ENCODE measurements at regions not wholly inside any gene's neighbourhood (a gene's known extent, or its start where the extent isn't known, plus 50 kb on each side); places are given as distances from the start of the nearest gene placed in this dataset.

GRCh38 chr14:103206836-103207387 lies 83.7 kb downstream of the TNFAIP2 start:
- peak; percentile 86 for DNase-seq

- no peak for DNase-seq
Measured at GRCh38 chr14:103207388-103208072, 84.3 kb downstream of the TNFAIP2 start.

GRCh38 chr14:103209054-103209453 lies 85.8 kb downstream of the TNFAIP2 start:
- no peak for DNase-seq

- DNase-seq, result no peak
Measured at GRCh38 chr14:103209506-103209905, 86.2 kb downstream of the TNFAIP2 start.

GRCh38 chr14:103213331-103213730 lies 90.1 kb downstream of the TNFAIP2 start:
- no peak for DNase-seq

GRCh38 chr14:103214461-103214958 lies 91.2 kb downstream of the TNFAIP2 start:
- no peak for DNase-seq

- DNase-seq, result no peak
Measured at GRCh38 chr14:103216399-103216798, 93.1 kb downstream of the TNFAIP2 start.

GRCh38 chr14:103216857-103217256 lies 93.6 kb downstream of the TNFAIP2 start:
- no peak for DNase-seq

- no peak for DNase-seq
Measured at GRCh38 chr14:103217538-103217937, 94.3 kb downstream of the TNFAIP2 start.

GRCh38 chr14:103220134-103220981 lies 97.1 kb downstream of the TNFAIP2 start:
- DNase-seq, result no peak

- no peak for DNase-seq
Measured at GRCh38 chr14:103220982-103221641, 97.9 kb downstream of the TNFAIP2 start.

- no peak for DNase-seq
Measured at GRCh38 chr14:103221781-103222358, 98.6 kb downstream of the TNFAIP2 start.

GRCh38 chr14:103223818-103224352 lies 100.6 kb downstream of the TNFAIP2 start:
- no peak for DNase-seq

- DNase-seq, result no peak
Measured at GRCh38 chr14:103225062-103225461, 101.8 kb downstream of the TNFAIP2 start.

- no peak for DNase-seq
Measured at GRCh38 chr14:103225476-103225875, 102.2 kb downstream of the TNFAIP2 start.

- no peak for DNase-seq
Measured at GRCh38 chr14:103227094-103227768, 104.0 kb downstream of the TNFAIP2 start.

- no peak for DNase-seq
Measured at GRCh38 chr14:103228076-103228806, 105.0 kb downstream of the TNFAIP2 start.

GRCh38 chr14:103228866-103229265 lies 105.2 kb upstream of the EIF5 start:
- DNase-seq, result no peak

- DNase-seq, result no peak
Measured at GRCh38 chr14:103230021-103230420, 104.0 kb upstream of the EIF5 start.

GRCh38 chr14:103230658-103231334 lies 103.2 kb upstream of the EIF5 start:
- DNase-seq, result no peak

Measured in muscle of arm (tissue), 1 donor.